HG02759 (cell line): ENCODE measurements at regions not wholly inside any gene's neighbourhood (a gene's known extent, or its start where the extent isn't known, plus 50 kb on each side); places are given as distances from the start of the nearest gene placed in this dataset.

Experiments
- ATAC-seq: cut with Tn5 transposase; IDR thresholded peaks from one replicate; pipeline ENCODE4 v1.9.1; 2021; ENCODE audit warnings: mild to moderate bottlenecking, moderate library complexity; ENCODE audit not compliant: unreplicated experiment

- ATAC-seq, result no peak
Measured at GRCh38 chr3:64290161-64290560, 64.9 kb upstream of the PRICKLE2 start.

GRCh38 chr3:64289622-64290021 is 64.4 kb upstream of the PRICKLE2 start:
- no peak for ATAC-seq

GRCh38 chr3:64278625-64279024 is 53.4 kb upstream of the PRICKLE2 start:
- ATAC-seq, result no peak

- ATAC-seq, result no peak
Measured at GRCh38 chr3:64276131-64276530, 50.9 kb upstream of the PRICKLE2 start.
